A673 (cell line): ENCODE measurements at regions not wholly inside any gene's neighbourhood (a gene's known extent, or its start where the extent isn't known, plus 50 kb on each side); places are given as distances from the start of the nearest gene placed in this dataset.

ENCODE experiments used
- BruUV-seq: library from RNA; stranded (reverse); fragments of 400-500 nt; replicated peaks from 2 replicates; lab custom pipeline; 2021; lab: Mats Ljungman, UMichigan
- CTCF ChIA-PET: fragments of 300-600 bp; sonication (Branson Sonifier 250); formaldehyde crosslinking; loops from one replicate; lab custom pipeline; 2022; ENCODE audit warnings: antibody characterized with exemption; lab: Charles Lee
- POLR2A ChIA-PET: fragments of 300-600 bp; sonication (Branson Sonifier 250); formaldehyde crosslinking; loops from one replicate; lab custom pipeline; 2022; ENCODE audit warnings: antibody characterized with exemption; ENCODE audit not compliant: low non-redundant PET; lab: Charles Lee
- DNase-seq: peaks from one replicate; pipeline ENCODE4 v3.0.0-alpha.2; 2015; ENCODE audit warnings: low spot score
- H3K27ac ChIP-seq: fragments of 200-600 bp; sonication (generic); 2 replicates; pipeline ENCODE4 v1.5.1; 2016; ENCODE audit warnings: mixed run types, low read depth, mild to moderate bottlenecking, mixed read lengths, antibody characterized with exemption, low read length; ENCODE audit not compliant: poor library complexity, severe bottlenecking
- H3K27me3 ChIP-seq: fragments of 200-600 bp; sonication (generic); replicated peaks from 2 replicates; pipeline ENCODE4 v1.6.1; 2017; ENCODE audit warnings: mixed run types, low read depth, mild to moderate bottlenecking, mixed read lengths, antibody characterized with exemption, low read length; ENCODE audit not compliant: insufficient read depth, poor library complexity
- H3K36me3 ChIP-seq: fragments of 200-600 bp; sonication (generic); 2 replicates; pipeline ENCODE4 v1.6.1; 2016; ENCODE audit warnings: mixed run types, mild to moderate bottlenecking, mixed read lengths, antibody characterized with exemption, low read length; ENCODE audit not compliant: insufficient read depth, poor library complexity, severe bottlenecking
- H3K4me1 ChIP-seq: fragments of 200-600 bp; sonication (generic); 2 replicates; pipeline ENCODE4 v1.6.1; 2017; ENCODE audit warnings: mixed run types, mild to moderate bottlenecking, mixed read lengths, antibody characterized with exemption, low read length; ENCODE audit not compliant: insufficient read depth, poor library complexity, severe bottlenecking
- H3K4me3 ChIP-seq: fragments of 200-600 bp; sonication (generic); 2 replicates; pipeline ENCODE4 v1.5.1; 2016; ENCODE audit warnings: low read depth, mixed run types, mild to moderate bottlenecking, mixed read lengths, low read length; ENCODE audit not compliant: poor library complexity, severe bottlenecking
- H3K9me3 ChIP-seq: fragments of 200-600 bp; sonication (generic); 2 replicates; pipeline ENCODE4 v1.6.1; 2016; ENCODE audit warnings: mixed run types, low read depth, mild to moderate bottlenecking, mixed read lengths, antibody characterized with exemption, low read length; ENCODE audit not compliant: poor library complexity, severe bottlenecking
- CTCF ChIP-seq: fragments of 300-800, 200-600 bp; sonication (generic); conservative IDR thresholded peaks from 2 replicates; pipeline ENCODE4 v1.5.1; 2017; ENCODE audit warnings: low read depth, mild to moderate bottlenecking, antibody characterized with exemption, low read length, moderate library complexity, mixed read lengths
- EZH2 ChIP-seq: fragments of 200-600 bp; sonication (generic); IDR thresholded peaks from 2 replicates; pipeline ENCODE4 v1.6.1; 2017; ENCODE audit warnings: borderline replicate concordance, low read depth, mild to moderate bottlenecking, mixed read lengths, antibody characterized with exemption, low read length; ENCODE audit not compliant: poor library complexity, severe bottlenecking
- intact Hi-C: fragments of 100-400 bp; cut with micrococcal nuclease; formaldehyde crosslinking; loops from one replicate; pipeline ENCODE4 v1.10.0; 2022; ENCODE audit not compliant: unreplicated experiment

DNA sequence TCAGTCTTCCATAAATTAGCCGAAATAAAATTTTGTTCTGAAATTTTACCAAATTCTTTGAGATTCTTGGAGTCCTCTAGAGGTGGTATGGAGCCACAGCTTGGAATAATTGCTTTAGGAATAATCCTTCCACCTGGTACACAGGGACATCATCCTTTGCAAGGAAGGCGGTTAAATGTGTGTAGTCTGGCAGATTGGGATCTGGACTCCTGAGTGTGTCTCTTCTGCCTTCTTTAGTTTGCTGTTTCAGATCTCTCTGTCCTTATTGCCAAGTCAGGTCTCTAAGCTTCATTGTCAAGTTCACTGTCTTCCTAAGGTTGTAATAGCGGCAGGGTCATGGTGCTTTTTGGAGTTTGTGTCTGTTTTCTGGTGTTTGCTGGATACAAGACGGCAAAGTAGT lies 393.9 kb upstream of the RGS6 start:
- no TSS peak for BruUV-seq
- POLR2A ChIA-PET: no interaction called here
- TF ChIP-seq EZH2 (no peak), CTCF (no peak)
- H3K4me1 ChIP-seq: peaks cover 66% of the 10 kb centered on the region
- CTCF ChIA-PET: no interaction called here
- H3K36me3 ChIP-seq: no peaks in the 10 kb centered on the region
- no peaks in the 10 kb centered on the region for H3K9me3 ChIP-seq
- intact Hi-C loops: no loop called here
- H3K4me3 ChIP-seq: no peak overlapping the region
- DNase-seq: no peak
- peak overlapping the region; percentile 75 for H3K27ac ChIP-seq
- H3K27me3 ChIP-seq: no peaks in the 10 kb centered on the region

GRCh38 chr14:71538938-71539649 lies 393.1 kb upstream of the RGS6 start:
- peaks cover 67% of the 10 kb centered on the region for H3K4me1 ChIP-seq
- ChIA-PET POLR2A (no interaction called here), CTCF (interaction anchor here (0.9 kb wide), 1 partner anchor 214 kb away, joined by 4 read pairs; no protein-coding TSS in a partner anchor)
- peak; percentile 39 for DNase-seq
- no TSS peak for BruUV-seq
- no peak overlapping the region for H3K4me3 ChIP-seq
- no peak for TF ChIP-seq CTCF
- TF ChIP-seq EZH2: no peak
- H3K27ac ChIP-seq: peak overlapping the region; percentile 75
- no peaks in the 10 kb centered on the region for H3K9me3 ChIP-seq
- intact Hi-C loops: no loop called here
- no peaks in the 10 kb centered on the region for H3K27me3 ChIP-seq
- H3K36me3 ChIP-seq: no peaks in the 10 kb centered on the region

GRCh38 chr14:71539650-71540285 lies 392.5 kb upstream of the RGS6 start:
- POLR2A ChIA-PET: no interaction called here
- Histone ChIP-seq H3K9me3 (no peaks in the 10 kb centered on the region), H3K27ac (peak overlapping the region; percentile 75), H3K4me1 (peaks cover 67% of the 10 kb centered on the region), H3K4me3 (peak overlapping the region; percentile 4), H3K27me3 (no peaks in the 10 kb centered on the region), H3K36me3 (no peaks in the 10 kb centered on the region)
- intact Hi-C loops: no loop called here
- CTCF ChIA-PET: interaction anchor here (0.9 kb wide), 1 partner anchor 213 kb away, joined by 4 read pairs; no protein-coding TSS in a partner anchor
- BruUV-seq: no TSS peak
- peak; percentile 81 for DNase-seq
- TF ChIP-seq CTCF (no peak), EZH2 (no peak)
